Thoracic aorta (tissue), 2 donors: ENCODE measurements at regions not wholly inside any gene's neighbourhood (a gene's known extent, or its start where the extent isn't known, plus 50 kb on each side); places are given as distances from the start of the nearest gene placed in this dataset.

Experiments used
- ATAC-seq: fragments of 150-250 bp; one replicate; pipeline ENCODE4 v1.8.0; 2017; ENCODE audit warnings: low read depth; ENCODE audit not compliant: insufficient number of reproducible peaks, low FRiP score
- DNase-seq: peaks from one replicate; pipeline ENCODE4 v3.0.0-alpha.2; 2020; ENCODE audit warnings: low spot score
- H3K27ac ChIP-seq, 2 donors: fragments of 200-600 bp; sonication (generic); 1 replicate in 1 of 2; 2 replicates in 1 of 2; pipeline ENCODE4 v1.5.1; 2016; ENCODE audit warnings: mild to moderate bottlenecking in 2 of 2, moderate library complexity in 2 of 2
- H3K27me3 ChIP-seq: fragments of 200-600 bp; sonication (generic); replicated peaks from 2 replicates; pipeline ENCODE4 v1.6.0; 2016; ENCODE audit warnings: mild to moderate bottlenecking; ENCODE audit not compliant: insufficient read depth
- H3K36me3 ChIP-seq: fragments of 200-600 bp; sonication (generic); one replicate; pipeline ENCODE4 v1.5.1; 2016
- H3K4me1 ChIP-seq, 2 donors: fragments of 200-600 bp; sonication (generic); 1 replicate in 1 of 2; 2 replicates in 1 of 2; pipeline versions ENCODE4 v1.5.1 to v1.6.0; 2016; ENCODE audit warnings: low read depth in 2 of 2, mild to moderate bottlenecking in 1 of 2; ENCODE audit not compliant: control insufficient read depth in 1 of 2
- H3K4me3 ChIP-seq: fragments of 200-600 bp; sonication (generic); 2 replicates; pipeline ENCODE4 v1.5.1; 2016; ENCODE audit warnings: mild to moderate bottlenecking
- H3K9me3 ChIP-seq: fragments of 200-600 bp; sonication (generic); 2 replicates; pipeline ENCODE4 v1.5.1; 2016
- CTCF ChIP-seq: fragments of 200-600 bp; sonication (generic); IDR thresholded peaks from one replicate; pipeline ENCODE4 v1.5.1; 2019; ENCODE audit warnings: antibody characterized with exemption

GRCh38 chr1:90318431-90318830 is 323.5 kb downstream of the ZNF326 start:
- no peak overlapping the region for H3K4me3 ChIP-seq
- H3K27me3 ChIP-seq = no peaks in the 10 kb centered on the region
- no peak overlapping the region for H3K27ac ChIP-seq
- ATAC-seq (no peak), DNase-seq (no peak)
- H3K36me3 ChIP-seq = no peaks in the 10 kb centered on the region
- no peaks in the 10 kb centered on the region for H3K4me1 ChIP-seq
- H3K9me3 ChIP-seq = no peaks in the 10 kb centered on the region
- no peak for TF ChIP-seq CTCF

GRCh38 chr1:90317628-90318027 is 322.7 kb downstream of the ZNF326 start:
- no peaks in the 10 kb centered on the region for H3K36me3 ChIP-seq
- no peak overlapping the region for H3K27ac ChIP-seq

GRCh38 chr1:90314533-90314932 is 319.6 kb downstream of the ZNF326 start:
- no peaks in the 10 kb centered on the region for H3K36me3 ChIP-seq
- no peaks in the 10 kb centered on the region for H3K27me3 ChIP-seq
- DNase-seq = no peak
- no peaks in the 10 kb centered on the region for H3K9me3 ChIP-seq
- no peak for ATAC-seq
- H3K4me3 ChIP-seq = no peak overlapping the region
- H3K4me1 ChIP-seq = no peaks in the 10 kb centered on the region
- H3K27ac ChIP-seq = no peak overlapping the region
- no peak for TF ChIP-seq CTCF

More at GRCh38 chr1:90317628-90318027, 322.7 kb downstream of the ZNF326 start:
- no peak for ATAC-seq
- Histone ChIP-seq H3K9me3 (no peaks in the 10 kb centered on the region), H3K27me3 (no peaks in the 10 kb centered on the region), H3K4me3 (no peak overlapping the region), H3K4me1 (no peaks in the 10 kb centered on the region)
- no peak for DNase-seq
- no peak for TF ChIP-seq CTCF

GRCh38 chr1:90313778-90314177 is 318.9 kb downstream of the ZNF326 start:
- H3K4me1 ChIP-seq = no peaks in the 10 kb centered on the region
- H3K27ac ChIP-seq = no peak overlapping the region
- DNase-seq (no peak), ATAC-seq (no peak)
- TF ChIP-seq CTCF = no peak
- no peaks in the 10 kb centered on the region for H3K36me3 ChIP-seq
- H3K9me3 ChIP-seq = no peaks in the 10 kb centered on the region
- H3K27me3 ChIP-seq = no peaks in the 10 kb centered on the region
- H3K4me3 ChIP-seq = no peak overlapping the region

GRCh38 chr1:90309806-90310205 is 314.9 kb downstream of the ZNF326 start:
- no peak overlapping the region for H3K4me3 ChIP-seq
- no peak overlapping the region for H3K27ac ChIP-seq
- DNase-seq = no peak
- H3K9me3 ChIP-seq = no peaks in the 10 kb centered on the region
- no peaks in the 10 kb centered on the region for H3K36me3 ChIP-seq
- no peak for ATAC-seq
- H3K4me1 ChIP-seq = no peaks in the 10 kb centered on the region
- no peaks in the 10 kb centered on the region for H3K27me3 ChIP-seq
- TF ChIP-seq CTCF = no peak
